Activated CD4-positive, alpha-beta T cell treated with anti-CD3 and anti-CD28 coated beads for 4 hours (primary cell): ENCODE measurements at regions not wholly inside any gene's neighbourhood (a gene's known extent, or its start where the extent isn't known, plus 50 kb on each side); places are given as distances from the start of the nearest gene placed in this dataset.

Experiments used
- DNase-seq, 2 donors: peaks; one replicate each; pipeline ENCODE4 v3.0.0-alpha.2; 2020

DNA sequence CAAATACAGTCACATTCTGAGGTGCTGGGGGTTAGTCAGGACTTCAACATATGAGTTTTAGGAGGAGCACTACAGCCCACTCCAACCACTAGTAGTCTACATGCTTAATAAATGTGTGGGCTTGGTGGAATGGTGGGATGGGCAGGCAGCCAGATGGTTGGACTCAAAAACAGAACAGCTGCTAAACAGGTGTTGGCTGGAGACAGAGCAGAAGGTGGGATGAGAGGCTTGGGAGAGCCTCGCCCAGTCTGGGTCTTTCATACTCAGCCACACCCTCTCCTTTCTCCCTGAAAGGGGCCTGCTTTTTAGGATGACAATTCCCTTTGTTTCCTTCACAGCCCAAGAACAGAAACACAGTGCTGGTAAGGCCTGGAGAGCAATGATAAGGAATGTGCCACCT, 143.9 kb upstream of the KLHL29 start:
- no peak for DNase-seq

- no peak for DNase-seq
Observed at GRCh38 chr2:23241611-23242245, 143.3 kb upstream of the KLHL29 start.

GRCh38 chr2:23243073-23243659, 141.8 kb upstream of the KLHL29 start:
- no peak for DNase-seq

DNA sequence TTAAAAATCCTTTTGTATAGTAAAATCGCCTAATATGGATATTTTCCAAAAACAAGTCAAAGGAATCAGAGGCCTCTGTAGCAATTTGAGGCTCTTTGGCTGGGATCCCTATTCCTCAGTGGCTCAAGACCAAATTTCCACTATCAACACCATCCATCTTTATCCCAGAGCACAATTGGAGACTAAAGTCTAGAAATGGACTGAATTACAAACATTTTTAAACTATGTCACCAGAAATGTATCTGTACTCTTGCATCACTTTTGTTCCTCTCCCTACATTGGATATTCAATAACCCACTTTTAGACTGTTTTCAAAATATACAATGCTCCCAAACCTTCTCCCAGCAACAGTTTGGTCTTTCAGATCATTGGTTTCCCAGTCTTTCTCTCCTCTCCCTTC, 140.4 kb upstream of the KLHL29 start:
- DNase-seq, result no peak

GRCh38 chr2:23246992-23247683, 137.8 kb upstream of the KLHL29 start:
- DNase-seq, result no peak

DNA sequence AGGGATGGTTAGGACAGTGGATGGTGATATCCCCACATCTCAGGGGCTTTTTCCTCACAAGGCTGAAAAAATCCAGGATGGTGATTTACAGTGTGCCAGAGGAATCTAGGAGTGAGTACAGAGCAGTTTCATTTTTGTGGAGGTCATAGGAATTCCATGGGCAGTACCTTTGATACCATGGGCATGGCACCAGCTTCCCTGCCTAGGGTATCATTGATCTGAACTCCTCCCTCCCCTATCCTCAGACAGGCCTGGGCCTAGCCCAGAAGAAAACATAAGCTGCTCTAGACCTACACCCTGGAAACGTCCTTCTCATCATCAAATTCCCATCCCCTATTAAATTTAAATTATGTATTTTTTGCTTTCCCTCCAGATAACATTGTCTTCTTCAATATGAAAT, 136.3 kb upstream of the KLHL29 start:
- no peak for DNase-seq

GRCh38 chr2:23249348-23249747, 135.6 kb upstream of the KLHL29 start:
- no peak for DNase-seq

DNA sequence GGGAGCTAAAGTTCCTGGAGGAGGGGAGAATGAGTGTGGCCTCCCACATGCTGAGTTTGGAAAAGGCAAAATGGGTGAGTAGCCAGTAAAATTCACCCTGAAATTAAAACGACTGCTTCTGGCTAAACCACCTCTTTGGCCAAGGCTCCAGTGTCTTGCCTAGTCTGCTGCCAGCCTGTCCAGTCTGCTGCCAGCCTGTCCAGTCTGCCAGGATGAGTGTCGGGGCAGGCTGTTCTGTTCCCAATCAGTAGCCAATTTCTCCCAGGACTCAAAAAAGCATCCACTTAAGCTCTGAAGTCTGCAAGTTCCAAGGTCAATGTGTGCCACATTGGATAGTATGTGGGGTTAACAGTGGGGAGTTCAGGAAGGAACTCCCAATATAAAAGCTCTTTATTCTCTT, 134.6 kb upstream of the KLHL29 start:
- no peak for DNase-seq

DNA sequence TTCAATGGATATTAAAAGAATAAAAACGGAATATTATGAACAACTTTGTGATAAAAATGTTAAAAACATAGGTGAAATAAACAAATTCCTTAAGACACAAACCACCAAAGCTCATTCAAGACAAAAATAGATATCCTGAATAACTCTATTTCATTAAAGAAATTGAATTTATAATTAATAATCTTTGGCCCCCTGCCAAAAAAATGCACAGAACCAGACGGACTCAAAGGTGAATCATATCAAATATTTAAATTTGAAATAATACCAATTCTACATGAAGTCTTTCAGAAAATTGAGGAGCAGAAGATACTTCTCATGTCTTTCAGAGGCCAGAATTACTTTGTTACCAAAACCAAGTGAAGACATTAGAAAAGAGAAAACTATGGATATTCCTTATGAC, 128.3 kb upstream of the KLHL29 start:
- DNase-seq, result no peak

DNA sequence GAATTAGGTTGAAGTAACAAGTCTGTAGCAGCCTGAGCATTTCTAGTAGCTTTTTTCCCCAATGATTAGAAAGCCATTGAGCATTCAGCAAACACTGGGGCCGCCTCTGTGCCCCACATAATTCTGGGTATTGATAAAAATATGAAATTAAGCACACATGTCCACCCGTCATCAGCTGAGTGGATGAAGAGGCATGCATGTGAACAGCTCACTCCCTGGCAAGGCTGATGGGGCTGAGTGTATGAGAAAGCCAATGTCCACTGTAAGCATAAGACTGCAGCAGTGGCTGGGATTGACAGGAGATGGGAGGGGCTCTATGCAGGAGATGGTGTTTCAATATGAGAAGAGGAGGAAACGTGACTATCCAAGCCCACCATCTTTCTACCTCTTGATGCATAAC, 124.4 kb upstream of the KLHL29 start:
- no peak for DNase-seq

- no peak for DNase-seq
Observed at GRCh38 chr2:23268467-23269263, 116.3 kb upstream of the KLHL29 start.

DNA sequence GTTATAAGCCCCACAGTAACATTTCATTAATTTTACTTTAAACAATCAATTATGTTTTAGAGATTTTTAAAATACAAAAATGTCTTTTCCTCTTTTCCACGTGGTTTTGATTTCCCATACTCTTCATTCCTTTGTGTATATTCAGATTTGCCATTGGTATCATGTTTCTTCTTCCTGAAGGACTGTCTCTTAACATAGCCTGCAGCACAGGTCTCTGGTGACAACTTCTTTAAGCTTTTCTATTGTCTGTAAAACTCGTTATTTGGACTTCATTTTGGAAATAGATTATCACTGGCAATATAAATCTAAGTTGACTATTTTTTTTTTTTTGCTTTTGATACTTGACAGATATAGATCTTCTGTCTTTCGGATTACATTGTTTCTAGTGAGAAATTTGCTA, 115.2 kb upstream of the KLHL29 start:
- DNase-seq, result no peak

DNA sequence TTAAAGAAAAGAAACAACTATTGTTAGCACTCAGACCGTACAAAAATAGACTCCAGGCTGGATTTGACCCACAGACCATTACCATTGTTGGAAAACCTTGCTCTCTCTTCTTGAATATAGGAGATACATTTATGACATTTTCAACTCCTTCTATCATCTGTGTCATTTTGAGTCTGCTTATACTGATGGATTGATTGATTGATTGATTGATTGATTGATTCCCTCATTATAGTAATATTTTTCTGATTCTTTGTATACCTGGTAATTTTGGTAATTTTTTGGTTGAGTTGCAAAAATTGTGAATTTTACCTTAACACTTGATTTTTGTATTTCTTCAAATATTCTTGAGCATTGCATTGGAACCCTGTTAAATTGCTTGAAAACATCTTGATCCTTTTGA, 114.2 kb upstream of the KLHL29 start:
- DNase-seq, result no peak

DNA sequence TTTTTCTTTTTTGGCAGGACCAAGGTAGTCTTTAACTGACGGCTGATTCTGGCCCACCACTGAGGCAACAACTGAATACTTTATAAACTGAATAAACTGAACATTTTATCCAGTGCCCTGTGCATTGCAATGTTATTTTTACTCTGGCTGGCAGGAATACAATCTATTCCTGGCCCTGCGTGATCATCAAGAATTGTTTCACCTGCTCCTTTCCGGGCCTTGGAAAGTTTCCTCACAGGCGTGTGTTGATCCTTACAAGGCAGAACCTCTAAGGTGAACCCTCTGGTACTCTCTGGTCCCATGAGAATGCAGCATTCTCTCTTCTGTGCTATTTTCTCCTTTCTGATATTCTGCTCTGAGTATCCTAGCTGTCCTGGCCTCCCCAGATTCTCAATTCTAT, 113.7 kb upstream of the KLHL29 start:
- DNase-seq, result no peak

DNA sequence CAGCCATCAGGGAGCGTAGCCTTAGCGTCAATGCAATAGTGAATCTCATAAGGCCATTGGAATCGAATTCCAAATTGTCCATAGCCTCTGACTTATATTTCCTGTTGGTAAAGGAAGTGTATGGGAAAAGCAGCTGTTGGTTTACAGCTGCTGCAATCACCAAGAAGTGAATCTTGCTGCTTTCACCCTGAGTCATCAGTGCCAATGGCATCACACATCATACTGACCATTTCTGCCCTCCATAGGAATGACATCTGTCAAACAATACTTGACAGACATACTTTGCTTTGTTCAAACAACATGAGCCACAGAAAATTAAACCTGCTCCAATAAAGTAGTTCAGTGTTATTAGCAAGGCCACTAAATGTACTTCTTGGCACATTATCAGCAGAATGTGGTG, 111.2 kb upstream of the KLHL29 start:
- DNase-seq, result no peak

- DNase-seq, result no peak
Observed at GRCh38 chr2:23280401-23280800, 104.6 kb upstream of the KLHL29 start.

DNA sequence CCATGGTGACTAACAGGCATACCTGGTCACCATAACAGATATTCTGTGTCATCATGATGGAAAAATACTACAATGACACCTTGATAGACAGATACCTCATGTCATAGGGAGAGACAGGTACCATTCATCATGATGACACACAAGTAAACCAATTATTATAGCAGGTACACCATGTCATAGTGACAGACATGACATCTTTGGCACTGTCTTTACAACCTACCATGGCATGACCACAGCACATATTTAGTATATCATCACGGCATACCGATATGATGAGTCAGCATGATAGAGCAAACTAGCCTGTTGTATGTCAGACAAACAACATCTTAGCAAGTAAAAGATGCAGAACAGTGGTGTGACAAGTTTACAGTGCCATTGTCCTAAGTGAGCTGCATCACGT, 101.3 kb upstream of the KLHL29 start:
- DNase-seq, result no peak

- DNase-seq, result no peak
Observed at GRCh38 chr2:23285091-23285800, 99.7 kb upstream of the KLHL29 start.

DNA sequence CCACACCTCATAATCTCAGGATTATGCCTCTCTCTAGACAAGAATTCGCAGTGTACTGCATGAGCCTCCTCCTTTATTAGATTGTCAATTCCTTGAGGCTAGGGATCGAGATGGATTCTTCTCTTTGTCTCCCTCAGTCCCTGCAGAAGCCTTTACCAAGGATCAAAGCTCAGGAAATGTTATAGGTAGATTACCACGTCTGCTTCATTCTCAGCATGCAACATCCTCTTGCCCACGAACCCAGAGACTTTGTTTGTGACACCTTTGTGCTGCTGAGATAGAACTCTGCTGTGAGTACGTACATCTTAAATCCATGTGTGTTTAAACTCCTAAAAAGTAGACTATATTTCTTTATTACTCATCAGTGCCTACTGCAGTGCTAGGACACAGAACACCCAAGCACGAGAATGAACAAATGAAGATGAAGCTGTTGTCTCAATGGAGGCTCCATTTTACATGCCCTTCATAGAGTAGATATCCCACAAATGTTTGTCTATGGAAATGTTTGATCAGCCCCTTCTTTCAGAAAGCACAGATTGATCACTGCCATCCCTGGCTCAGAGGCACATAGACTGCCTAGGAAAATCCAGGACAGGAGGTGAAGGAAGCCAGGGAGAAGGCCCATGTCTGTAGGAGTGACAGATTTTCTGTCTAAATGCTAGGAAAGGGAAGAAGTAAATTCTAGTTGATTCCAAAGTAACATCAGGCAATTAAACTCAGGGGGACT, 98.8 kb upstream of the KLHL29 start:
- no peak for DNase-seq

DNA sequence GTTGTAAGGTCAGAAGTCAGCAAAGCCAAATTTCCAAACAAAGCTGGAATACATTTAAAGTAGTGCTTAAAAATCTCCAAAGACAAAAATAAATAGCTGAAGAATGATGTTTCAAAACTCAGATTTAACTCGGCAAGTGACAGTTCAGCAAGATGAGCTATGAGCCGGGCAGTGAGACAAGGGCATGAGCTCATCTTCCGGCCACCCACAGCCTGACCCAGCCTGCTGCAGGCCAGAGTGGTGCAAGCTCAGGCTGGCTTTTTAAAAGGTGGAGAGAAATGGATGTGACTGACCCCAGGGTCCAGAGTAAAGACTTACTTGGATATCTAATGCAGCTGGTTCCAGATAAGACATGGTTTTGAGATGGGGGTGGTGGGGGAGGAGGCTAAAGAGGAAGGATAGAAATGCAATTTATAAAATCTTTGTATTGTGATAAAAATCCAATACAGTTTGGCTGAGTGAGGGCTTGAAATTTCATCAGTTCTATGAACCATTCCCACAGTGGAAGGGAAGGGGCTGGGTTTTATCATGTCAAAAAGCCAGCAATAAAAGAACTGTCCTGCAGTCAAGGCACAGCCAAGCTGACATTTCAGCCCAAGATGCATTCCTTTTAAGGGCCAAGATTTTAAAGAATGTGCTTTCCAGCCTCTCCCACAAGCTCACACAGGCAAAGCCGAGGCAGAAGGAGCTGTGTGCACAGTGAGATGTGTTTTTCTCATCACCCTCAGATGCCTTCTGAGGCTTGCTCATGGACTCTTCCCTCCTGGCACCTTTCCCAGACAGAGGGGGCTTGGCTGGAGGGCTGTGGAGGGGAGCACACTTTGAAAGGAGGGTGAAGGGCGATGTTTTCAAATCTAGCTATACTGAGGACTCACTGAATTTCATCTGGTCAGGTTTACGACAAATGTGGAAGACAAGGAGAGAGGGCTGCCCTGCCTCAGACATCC, 97.9 kb upstream of the KLHL29 start:
- no peak for DNase-seq

GRCh38 chr2:23289671-23290070, 95.3 kb upstream of the KLHL29 start:
- no peak for DNase-seq
